ENCODE measurements at regions not wholly inside any gene's neighbourhood (a gene's known extent, or its start where the extent isn't known, plus 50 kb on each side); places are given as distances from the start of the nearest gene placed in this dataset.
"Not testable (repeated sequence)": the region's sequence is repeated elsewhere in the genome, so short reads cannot be mapped to it uniquely, and the experiment has no call there.

- Histone ChIP-seq H3K4me2 (peak overlapping the region; percentile 29; the same call in 1 of the 3 replicates), H3K4me1 (peaks cover 16% of the 10 kb centered on the region)
- H3K27ac ChIP-seq, POLR2A ChIA-PET, H3K4me3 ChIP-seq, H3K9me3 ChIP-seq, FAIRE-seq, CTCF ChIA-PET, ATAC-seq: not testable (repeated sequence)
- peak in 1 of 2 experiments; percentile 15 for DNase-seq (ENCODE audit: low read depth in 1 of 2, low spot score in 1 of 2)
- 12% methylated on average over 6 of the region's 6 CpGs for WGBS (ENCODE audit: missing lambda C conversion rate)
Observed at GRCh38 chr2:31783446-31784091, 202.8 kb upstream of the SRD5A2 start.

- no peak overlapping the region for H3K27ac ChIP-seq
- H3K4me3 ChIP-seq, result no peak overlapping the region
- H3K9me3 ChIP-seq, result no peaks in the 10 kb centered on the region
- WGBS (ENCODE audit: missing lambda C conversion rate), result 48% methylated on average over 9 of the region's 10 CpGs
- CTCF ChIA-PET, result no interaction called here
- no peak for DNase-seq (ENCODE audit: low read depth in 1 of 2, low spot score in 1 of 2)
- TF ChIP-seq ZC3H11A (IDR thresholded peaks at IDR 0.05) (no peak), HEYL (CRISPR knock-in tag; IDR thresholded peaks at IDR 0.05) (no peak), PHF8 (IDR thresholded peaks at IDR 0.05; ENCODE audit: borderline replicate concordance, low read depth) (no peak), JUNB (IDR thresholded peaks at IDR 0.05) (no peak), EHF (CRISPR knock-in tag; IDR thresholded peaks at IDR 0.05) (no peak), EHMT2 (IDR thresholded peaks at IDR 0.05; ENCODE audit: low read depth) (no peak), FOSL2 (IDR thresholded peaks at IDR 0.05) (no peak), FOSL2 (CRISPR knock-in tag; IDR thresholded peaks at IDR 0.05) (no peak), CBX8 (IDR thresholded peaks at IDR 0.05) (no peak)
- no peaks in the 10 kb centered on the region for H3K4me1 ChIP-seq
- POLR2A ChIA-PET, result no interaction called here
- no peak for FAIRE-seq
- no peak overlapping the region for H3K4me2 ChIP-seq
- ATAC-seq, result no peak
Observed at GRCh38 chr2:31778153-31778552, 197.4 kb upstream of the SRD5A2 start.

- Histone ChIP-seq H3K4me3 (no peak overlapping the region), H3K27ac (no peak overlapping the region), H3K9me3 (no peaks in the 10 kb centered on the region), H3K4me1 (no peaks in the 10 kb centered on the region), H3K4me2 (no peak overlapping the region)
- 19% methylated on average over 2 of the region's 2 CpGs for WGBS (ENCODE audit: missing lambda C conversion rate)
- TF ChIP-seq HMGXB4 (CRISPR knock-in tag; IDR thresholded peaks at IDR 0.05; ENCODE audit: borderline replicate concordance) (no peak), REST (IDR thresholded peaks at IDR 0.05) (no peak), BCL3 (IDR thresholded peaks at IDR 0.05) (no peak), SREBF2 (IDR thresholded peaks at IDR 0.05) (no peak), HOXB13 (CRISPR knock-in tag; IDR thresholded peaks at IDR 0.05; ENCODE audit: low read depth) (no peak), EHMT2 (IDR thresholded peaks at IDR 0.05; ENCODE audit: low read depth) (no peak), MAFK (IDR thresholded peaks at IDR 0.05; ENCODE audit: partially characterized antibody) (no peak), SMC3 (IDR thresholded peaks at IDR 0.05) (no peak), PBX3 (IDR thresholded peaks at IDR 0.05) (no peak), TP53 (CRISPR knock-in tag; IDR thresholded peaks at IDR 0.05) (no peak), HOXA7 (CRISPR knock-in tag; IDR thresholded peaks at IDR 0.05) (no peak), KDM1A (IDR thresholded peaks at IDR 0.05; ENCODE audit: low read depth) (no peak), MAX (IDR thresholded peaks at IDR 0.05) (no peak), E2F6 (IDR thresholded peaks at IDR 0.05; ENCODE audit: borderline replicate concordance, low read depth) (no peak), TFCP2L1 (CRISPR knock-in tag; IDR thresholded peaks at IDR 0.05) (no peak), POLR2A (IDR thresholded peaks at IDR 0.05; ENCODE audit: low read length) (no peak), ELK1 (IDR thresholded peaks at IDR 0.05; ENCODE audit: low read depth, low read length) (no peak), PHF8 (IDR thresholded peaks at IDR 0.05; ENCODE audit: borderline replicate concordance, low read depth) (no peak), NR3C1 (IDR thresholded peaks at IDR 0.05) (no peak)
- no peak for DNase-seq (ENCODE audit: low read depth in 1 of 2, low spot score in 1 of 2)
- ChIA-PET POLR2A (no interaction called here), CTCF (no interaction called here)
- no peak for ATAC-seq
- FAIRE-seq, result no peak
Observed at GRCh38 chr2:31770741-31771140, 190.0 kb upstream of the SRD5A2 start.

Data from A549 (cell line).